Aorta (tissue), 5 donors: ENCODE measurements at regions not wholly inside any gene's neighbourhood (a gene's known extent, or its start where the extent isn't known, plus 50 kb on each side); places are given as distances from the start of the nearest gene placed in this dataset.
A peak's percentile ranks its signal among the peaks of the same experiment; 100 is the strongest.

Experiments used
- ATAC-seq: fragments of 200-7000 bp; cut with Tn5 transposase; one replicate; pipeline ENCODE4 v1.9.1; 2022; ENCODE audit warnings: moderate library complexity; ENCODE audit not compliant: low FRiP score
- DNase-seq, 2 donors: peaks; one replicate each; pipeline ENCODE4 v3.0.0-alpha.2; 2020
- H3K27ac ChIP-seq, 2 donors: one replicate each; pipeline ENCODE4 v1.5.1; 2013; ENCODE audit warnings: low read length in 2 of 2, mild to moderate bottlenecking in 2 of 2, moderate library complexity in 2 of 2, control low read depth in 1 of 2, inconsistent platforms in 1 of 2, low read depth in 1 of 2
- H3K27me3 ChIP-seq, 2 donors: one replicate each; pipeline ENCODE4 v1.6.1; 2013; ENCODE audit warnings: control low read depth in 1 of 2, low read length in 1 of 2, mild to moderate bottlenecking in 1 of 2, moderate library complexity in 1 of 2; ENCODE audit not compliant: insufficient read depth in 2 of 2, control insufficient read depth in 1 of 2
- H3K36me3 ChIP-seq, 2 donors: one replicate each; pipeline ENCODE4 v1.6.1; 2013; ENCODE audit warnings: control low read depth in 1 of 2, low read length in 1 of 2, mild to moderate bottlenecking in 1 of 2; ENCODE audit not compliant: insufficient read depth in 2 of 2, control insufficient read depth in 1 of 2
- H3K4me1 ChIP-seq, 2 donors: one replicate each; pipeline ENCODE4 v1.6.1; 2013; ENCODE audit warnings: low read length in 2 of 2, control low read depth in 1 of 2, mild to moderate bottlenecking in 1 of 2, moderate library complexity in 1 of 2; ENCODE audit not compliant: insufficient read depth in 2 of 2, control insufficient read depth in 1 of 2
- H3K4me3 ChIP-seq, 2 donors: one replicate each; pipeline ENCODE4 v1.5.1; 2013; ENCODE audit warnings: low read length in 2 of 2, control low read depth in 1 of 2, mild to moderate bottlenecking in 1 of 2
- H3K9me3 ChIP-seq: one replicate; pipeline ENCODE4 v1.6.1; 2013; ENCODE audit warnings: mild to moderate bottlenecking, low read length; ENCODE audit not compliant: control insufficient read depth
- WGBS, 2 donors: extraction: QIAGEN DNeasy Blood & Tissue Kit; methylation state at CpG; one replicate each; pipeline ENCODE4 v1.1.7; 2013; 5-methylcytosine and 5-hydroxymethylcytosine counted together
- intact Hi-C, 2 donors: fragments of 100-400 bp; cut with DNase I; formaldehyde crosslinking; loops; one replicate each; pipeline versions ENCODE4 v1.14.2 to v1.15.0; 2022
- donor health status: healthy with polysubstance abuse.
- donor health status: Bipolar disorder and iron deficiency.
- donor health status: DM: no; HTN: no; CAD: no.
- donor health status: DM: no; HTN: no; CAD: no.
- donor health status: DM: yes; HTN: yes; CAD: no.

DNA sequence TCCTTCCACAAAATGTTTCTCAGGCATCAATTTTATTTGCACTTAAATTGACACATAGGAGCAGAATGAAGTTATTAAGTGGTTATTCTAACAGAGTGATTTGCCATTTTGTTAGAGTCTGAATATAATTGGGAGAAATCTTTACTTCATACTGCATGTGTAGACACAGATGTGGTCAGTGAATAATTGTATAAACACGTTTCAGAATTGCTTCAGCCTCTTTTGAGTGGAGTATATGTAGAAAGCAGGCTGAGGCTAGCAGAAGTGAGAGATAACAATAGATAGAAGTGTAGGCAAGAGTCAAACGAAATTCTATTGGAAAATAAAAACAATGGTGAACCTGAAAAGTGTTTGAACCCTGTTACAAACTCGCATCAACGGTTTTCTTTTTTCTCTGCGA is 270.7 kb downstream of the TMEM167A start:
- H3K9me3 ChIP-seq, result no peaks in the 10 kb centered on the region
- no peak overlapping the region for H3K4me3 ChIP-seq
- ATAC-seq, result no peak
- intact Hi-C loops, result no loop called here
- H3K27ac ChIP-seq, result no peak overlapping the region
- no peaks in the 10 kb centered on the region for H3K36me3 ChIP-seq
- DNase-seq, result no peak
- 52 to 63% methylated on average over 5 of the region's 5 CpGs for WGBS, 2 donors
- H3K27me3 ChIP-seq, result no peaks in the 10 kb centered on the region
- H3K4me1 ChIP-seq, result no peaks in the 10 kb centered on the region

DNA sequence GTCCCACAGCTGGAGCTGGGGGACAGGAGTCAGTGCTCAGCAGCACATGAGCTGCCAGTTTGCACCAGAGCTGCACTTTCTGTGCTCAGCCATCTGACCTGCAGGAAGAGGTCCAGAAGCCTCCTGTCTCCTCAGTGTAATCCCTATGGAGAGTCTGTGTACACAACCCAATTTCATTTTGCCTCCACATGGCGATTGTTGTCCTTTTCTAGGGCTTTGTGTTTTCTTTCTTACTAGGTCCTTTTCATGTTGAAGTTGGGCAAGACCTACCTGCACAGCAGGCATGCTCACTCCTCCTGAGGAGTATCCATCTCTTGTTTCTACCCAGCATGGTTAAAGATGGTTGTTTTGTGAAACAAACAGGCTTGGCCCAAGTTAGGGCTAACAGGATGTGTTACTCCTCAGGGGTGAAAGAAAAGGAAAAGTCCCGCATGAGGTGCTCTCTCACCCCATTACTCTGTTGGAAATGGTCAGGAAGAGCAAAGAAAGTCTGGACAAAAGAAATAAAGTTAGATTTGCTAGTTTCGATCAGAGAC is 273.0 kb downstream of the TMEM167A start:
- H3K4me1 ChIP-seq, result peaks cover 0 to 2% of the 10 kb centered on the region in 2 donors
- intact Hi-C loops, result no loop called here
- no peaks in the 10 kb centered on the region for H3K36me3 ChIP-seq
- 94 to 95% methylated on average over 3 of the region's 3 CpGs for WGBS, 2 donors
- no peaks in the 10 kb centered on the region for H3K27me3 ChIP-seq
- no peak for DNase-seq
- no peak overlapping the region for H3K27ac ChIP-seq
- no peak for ATAC-seq
- no peak overlapping the region for H3K4me3 ChIP-seq
- no peaks in the 10 kb centered on the region for H3K9me3 ChIP-seq

DNA sequence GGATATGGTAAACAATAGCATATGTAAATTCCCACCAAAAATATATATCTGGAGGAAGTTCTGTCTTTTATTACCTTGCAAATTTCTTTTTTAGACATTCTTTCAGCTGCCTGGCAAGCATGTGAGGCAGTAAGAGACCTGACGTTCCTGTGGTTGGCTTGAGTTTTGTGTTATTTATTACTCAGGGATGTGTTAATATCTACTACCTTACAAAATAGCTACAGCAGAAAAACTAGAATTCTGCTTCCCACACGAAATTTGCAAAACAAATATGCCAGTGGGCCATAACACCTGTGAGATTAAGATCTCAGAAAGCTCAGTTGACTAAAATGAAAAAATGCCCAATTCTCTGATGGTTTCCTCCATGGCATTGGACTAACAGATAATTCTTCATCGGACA is 274.2 kb downstream of the TMEM167A start:
- no peak overlapping the region for H3K27ac ChIP-seq
- H3K4me3 ChIP-seq, result no peak overlapping the region
- no peaks in the 10 kb centered on the region for H3K9me3 ChIP-seq
- ATAC-seq (no peak), DNase-seq (no peak)
- intact Hi-C loops, result no loop called here
- WGBS, 2 donors, result 75 to 79% methylated on average over 3 of the region's 3 CpGs
- H3K4me1 ChIP-seq, result peaks cover 0 to 2% of the 10 kb centered on the region in 2 donors
- no peaks in the 10 kb centered on the region for H3K27me3 ChIP-seq
- H3K36me3 ChIP-seq, result no peaks in the 10 kb centered on the region

DNA sequence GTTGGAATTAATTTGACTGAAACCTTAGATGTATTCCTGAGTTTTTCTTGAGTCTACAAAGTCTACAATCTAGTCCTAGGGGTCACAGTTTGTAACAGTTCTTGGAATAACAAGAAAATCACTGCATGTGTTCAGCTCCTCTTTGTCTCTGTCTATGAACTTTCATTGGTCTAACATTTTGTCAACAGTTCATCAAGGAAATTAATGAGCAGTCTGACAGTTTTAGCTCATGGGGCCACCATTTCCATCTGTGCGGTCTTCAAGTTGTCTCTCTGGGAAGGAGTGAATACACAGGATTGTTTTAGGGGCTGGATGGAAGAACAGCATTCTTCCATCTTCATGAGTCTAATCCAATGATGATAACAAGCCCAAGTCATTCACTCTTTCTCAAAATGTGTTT is 276.4 kb downstream of the TMEM167A start:
- Histone ChIP-seq H3K9me3 (peaks cover 2% of the 10 kb centered on the region), H3K4me1 (peaks cover 0 to 2% of the 10 kb centered on the region in 2 donors), H3K27ac (no peak overlapping the region), H3K36me3 (no peaks in the 10 kb centered on the region), H3K4me3 (no peak overlapping the region), H3K27me3 (no peaks in the 10 kb centered on the region)
- WGBS, 2 donors, result 90 to 93% methylated on average over 1 of the region's 1 CpG
- no peak for DNase-seq
- intact Hi-C loops, result no loop called here
- ATAC-seq, result no peak

DNA sequence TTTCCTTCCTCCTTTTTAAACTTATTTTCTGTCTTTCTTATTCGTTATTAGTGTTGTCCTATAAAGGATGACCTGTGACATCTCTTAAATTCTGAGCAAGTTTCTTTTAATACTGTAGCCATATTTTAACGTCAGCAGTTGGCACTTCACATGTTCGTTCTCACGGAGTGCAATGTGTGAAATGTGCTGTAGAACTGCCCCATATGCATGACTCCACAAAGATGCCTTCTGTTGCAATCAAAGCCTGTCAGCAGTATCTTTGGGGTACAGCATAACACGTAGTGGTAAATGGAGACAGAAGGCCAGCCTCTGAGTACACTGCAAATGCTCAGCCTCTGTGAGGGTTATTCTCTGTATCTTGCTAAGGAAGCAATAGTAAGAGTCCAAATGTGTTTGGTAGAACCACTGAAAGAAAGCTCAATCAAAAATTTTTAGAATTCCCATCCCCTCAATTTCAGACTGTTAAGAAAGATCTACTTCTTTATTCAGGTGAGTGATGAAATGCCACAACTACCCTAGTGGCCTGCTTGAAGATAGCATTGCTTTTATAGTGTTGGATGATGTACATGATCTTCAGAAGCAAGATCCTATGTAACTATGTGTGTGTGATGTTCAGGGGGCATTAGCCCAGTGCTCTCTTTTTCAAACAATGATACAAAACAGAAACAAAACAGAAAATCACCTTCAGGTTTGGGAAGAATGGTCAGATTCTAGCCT is 277.7 kb downstream of the TMEM167A start:
- Histone ChIP-seq H3K4me1 (peaks cover 0 to 2% of the 10 kb centered on the region in 2 donors), H3K9me3 (peaks cover 2% of the 10 kb centered on the region), H3K27ac (peak overlapping the region in 1 of 2 donors; percentile 17), H3K4me3 (no peak overlapping the region), H3K36me3 (no peaks in the 10 kb centered on the region), H3K27me3 (no peaks in the 10 kb centered on the region)
- ATAC-seq (no peak), DNase-seq (no peak)
- intact Hi-C loops, result loop anchor here in 1 of 2 donors (10.0 kb wide), 1 partner anchor 155 kb away; no protein-coding TSS in a partner anchor
- 16 to 22% methylated on average over 5 of the region's 5 CpGs for WGBS, 2 donors

DNA sequence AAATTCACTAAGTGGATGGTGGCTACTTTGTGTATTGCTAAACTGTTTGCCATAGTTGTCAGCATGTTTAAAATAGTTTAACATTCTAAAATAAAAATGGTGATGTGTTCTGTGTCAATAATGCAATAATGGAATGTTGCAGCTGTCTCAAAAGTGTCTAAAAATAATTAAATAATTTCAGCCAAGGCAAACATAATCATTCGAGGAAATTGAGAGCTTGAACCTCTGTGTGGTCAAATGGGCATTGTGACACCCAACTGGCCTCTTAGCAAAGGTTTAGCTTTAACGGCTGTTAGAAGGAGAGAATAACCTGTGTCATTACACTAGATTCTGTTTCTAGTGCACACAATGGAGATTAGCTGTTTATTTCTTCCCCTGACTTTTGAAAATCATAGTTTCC is 278.5 kb downstream of the TMEM167A start:
- peak overlapping the region in 1 of 2 donors; percentile 43 for H3K27ac ChIP-seq
- 6 to 9% methylated on average over 2 of the region's 2 CpGs for WGBS, 2 donors
- peaks cover 0 to 2% of the 10 kb centered on the region in 2 donors for H3K4me1 ChIP-seq
- intact Hi-C loops, result loop anchor here in 1 of 2 donors (10.0 kb wide), 1 partner anchor 154 kb away; no protein-coding TSS in a partner anchor
- DNase-seq (no peak), ATAC-seq (no peak)
- H3K9me3 ChIP-seq, result peaks cover 2% of the 10 kb centered on the region
- H3K27me3 ChIP-seq, result no peaks in the 10 kb centered on the region
- H3K36me3 ChIP-seq, result peaks cover 0 to 3% of the 10 kb centered on the region in 2 donors
- no peak overlapping the region for H3K4me3 ChIP-seq

DNA sequence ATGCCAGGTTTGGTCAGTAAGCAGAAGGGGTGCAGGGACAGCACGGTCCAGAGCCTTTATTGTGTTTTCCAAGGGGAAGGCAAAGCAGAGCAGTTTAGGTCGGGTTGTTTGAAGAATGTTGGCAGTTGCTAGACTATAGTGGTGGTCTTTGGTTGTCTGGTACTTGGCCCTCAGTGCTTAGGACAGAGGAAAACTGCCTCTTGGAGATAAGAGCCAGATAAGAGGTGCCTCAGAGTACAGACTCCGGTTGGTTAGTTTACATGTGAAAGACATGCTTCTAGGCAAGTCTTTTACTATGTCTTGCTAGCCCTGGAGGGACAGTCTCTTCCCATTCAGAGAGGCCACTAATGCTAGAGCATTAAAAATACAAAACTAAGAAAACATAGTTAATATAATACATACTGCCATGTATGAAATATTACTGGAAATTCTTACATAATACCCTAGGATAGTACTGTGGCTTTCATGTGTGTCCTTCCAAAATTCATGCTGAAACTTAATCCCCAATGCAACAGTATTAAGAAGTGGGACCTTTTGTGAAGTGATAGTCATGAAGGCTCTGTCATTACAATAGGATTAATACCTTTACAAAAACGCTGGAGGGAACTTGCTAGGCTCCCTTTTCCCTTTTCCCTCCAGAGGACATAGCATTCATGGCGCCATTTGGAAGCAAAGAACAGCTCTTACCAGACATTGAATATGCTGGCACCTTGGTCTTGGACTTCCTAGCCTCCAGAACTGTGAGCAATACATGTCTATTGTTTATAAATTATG is 280.4 kb downstream of the TMEM167A start:
- DNase-seq (no peak), ATAC-seq (no peak)
- Histone ChIP-seq H3K27me3 (no peaks in the 10 kb centered on the region), H3K27ac (no peak overlapping the region), H3K4me1 (peaks cover 0 to 2% of the 10 kb centered on the region in 2 donors), H3K36me3 (peaks cover 0 to 3% of the 10 kb centered on the region in 2 donors), H3K4me3 (no peak overlapping the region), H3K9me3 (peaks cover 2% of the 10 kb centered on the region)
- intact Hi-C loops, result loop anchor here in 1 of 2 donors (10.0 kb wide), 1 partner anchor 152 kb away; no protein-coding TSS in a partner anchor
- WGBS, 2 donors, result 71 to 78% methylated on average over 5 of the region's 5 CpGs

DNA sequence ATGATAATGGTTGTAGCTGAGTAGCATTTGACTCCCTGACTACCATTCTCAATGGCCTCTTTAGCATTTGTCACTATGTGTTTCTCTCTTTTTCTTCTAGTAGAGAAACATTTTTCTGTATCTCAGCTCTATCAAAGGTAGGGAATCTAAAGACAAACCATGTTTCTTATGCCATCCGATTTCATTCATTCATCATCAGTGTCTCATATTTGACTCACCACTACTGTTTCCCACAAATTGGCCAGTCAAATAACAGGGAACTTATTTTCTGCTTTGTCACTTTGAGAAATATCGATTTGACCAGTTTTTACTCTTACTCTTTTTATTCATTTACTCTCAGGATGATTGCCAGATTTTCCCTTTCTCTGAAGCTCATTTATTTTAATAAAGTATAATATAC is 282.3 kb downstream of the TMEM167A start:
- Histone ChIP-seq H3K4me1 (peaks cover 0 to 2% of the 10 kb centered on the region in 2 donors), H3K9me3 (peaks cover 2% of the 10 kb centered on the region), H3K27me3 (no peaks in the 10 kb centered on the region), H3K36me3 (peaks cover 0 to 3% of the 10 kb centered on the region in 2 donors), H3K27ac (no peak overlapping the region), H3K4me3 (no peak overlapping the region)
- intact Hi-C loops, result loop anchor here (5.0 to 10.0 kb wide), 2 partner anchors 150 to 443 kb away; no protein-coding TSS in a partner anchor
- ATAC-seq, result no peak
- no peak for DNase-seq
- WGBS, 2 donors, result 88 to 89% methylated on average over 2 of the region's 2 CpGs
